B cell (primary cell): ENCODE measurements at regions not wholly inside any gene's neighbourhood (a gene's known extent, or its start where the extent isn't known, plus 50 kb on each side); places are given as distances from the start of the nearest gene placed in this dataset.

Experiments used
- ATAC-seq: fragments of 200-7000 bp; cut with Tn5 transposase; one replicate; pipeline ENCODE4 v1.10.0; 2021; ENCODE audit warnings: low read depth, mild to moderate bottlenecking, moderate number of reproducible peaks, moderate library complexity
- CTCF ChIA-PET: fragments of 350-600 bp; sonication (Branson Sonifier 250); formaldehyde crosslinking; loops from one replicate; lab custom pipeline; 2021; ENCODE audit warnings: antibody characterized with exemption, inconsistent platforms; lab: Charles Lee
- POLR2A ChIA-PET: fragments of 350-600 bp; sonication (Branson Sonifier 250); formaldehyde crosslinking; loops from one replicate; lab custom pipeline; 2021; ENCODE audit warnings: antibody characterized with exemption; lab: Charles Lee
- DNase-seq: peaks from one replicate; pipeline ENCODE4 v3.0.0; 2013
- H2AFZ ChIP-seq: 2 replicates; pipeline ENCODE4 v1.6.1; 2012; ENCODE audit warnings: mild to moderate bottlenecking, low read depth, low read length; ENCODE audit not compliant: insufficient read depth, poor library complexity, severe bottlenecking
- H3K27ac ChIP-seq, 2 donors: 1 replicate in 1 of 2; 2 replicates in 1 of 2; pipeline ENCODE4 v1.5.1; 2012 to 2013; ENCODE audit warnings: low read length in 2 of 2, mild to moderate bottlenecking in 2 of 2, moderate library complexity in 1 of 2
- H3K27me3 ChIP-seq, 4 experiments: fragments of 200-600 bp in 1 of 4; sonication (generic) in 1 of 4; replicated peaks in 1 of 4; 1 replicate in 2 of 4; 2 replicates in 2 of 4; pipeline versions ENCODE4 v1.6.1 to v1.7.0; 2013 to 2016; ENCODE audit warnings: low read length in 3 of 4, mild to moderate bottlenecking in 2 of 4, mixed read lengths in 1 of 4, moderate library complexity in 1 of 4; ENCODE audit not compliant: insufficient read depth in 4 of 4, control insufficient read depth in 3 of 4; ENCODE audit errors: control extremely low read depth in 1 of 4
- H3K36me3 ChIP-seq, 2 experiments: replicated peaks in 1 of 2; 1 replicate in 1 of 2; 2 replicates in 1 of 2; pipeline versions ENCODE4 v1.6.1 to v1.7.1; 2013; ENCODE audit warnings: low read length in 1 of 2; ENCODE audit not compliant: insufficient read depth in 2 of 2, control insufficient read depth in 1 of 2; ENCODE audit errors: control extremely low read depth in 1 of 2, extremely low read depth in 1 of 2
- H3K4me1 ChIP-seq, 2 donors: fragments of 200-600 bp in 1 of 2; sonication (generic) in 1 of 2; 1 replicate in 1 of 2; 2 replicates in 1 of 2; pipeline versions ENCODE4 v1.5.1 to v1.6.1; 2013 to 2017; ENCODE audit warnings: low read length in 2 of 2; ENCODE audit not compliant: control insufficient read depth in 2 of 2, insufficient read depth in 2 of 2
- H3K4me2 ChIP-seq: replicated peaks from 2 replicates; pipeline ENCODE3; 2012; ENCODE audit warnings: mild to moderate bottlenecking, low read depth, low read length; ENCODE audit not compliant: poor library complexity, severe bottlenecking
- H3K4me3 ChIP-seq, 5 experiments: fragments of 200-600 bp in 1 of 5; sonication (generic) in 1 of 5; 1 replicate in 3 of 5; 2 replicates in 2 of 5; pipeline versions ENCODE4 v1.5.1 to v1.7.0; 2011 to 2016; ENCODE audit warnings: low read length in 4 of 5, mild to moderate bottlenecking in 4 of 5, low read depth in 2 of 5, control low read depth in 1 of 5, moderate library complexity in 1 of 5; ENCODE audit not compliant: insufficient read depth in 1 of 5; ENCODE audit errors: control extremely low read depth in 1 of 5, extremely low read depth in 1 of 5
- H3K79me2 ChIP-seq: fragments of 200-600 bp; sonication (generic); one replicate; pipeline ENCODE4 v1.6.0; 2016; ENCODE audit warnings: low read length; ENCODE audit not compliant: control insufficient read depth, insufficient read depth
- H3K9ac ChIP-seq: fragments of 200-600 bp; sonication (generic); 2 replicates; pipeline ENCODE4 v1.6.1; 2017; ENCODE audit warnings: mild to moderate bottlenecking, low read length, moderate library complexity
- H3K9me3 ChIP-seq, 3 donors: one replicate each; pipeline versions ENCODE4 v1.6.1 to v1.7.1; 2013; ENCODE audit warnings: low read length in 2 of 3; ENCODE audit not compliant: control insufficient read depth in 2 of 3, insufficient read depth in 1 of 3; ENCODE audit errors: control extremely low read depth in 1 of 3
- H4K20me1 ChIP-seq: 2 replicates; pipeline ENCODE4 v1.6.0; 2012; ENCODE audit warnings: mild to moderate bottlenecking, low read length; ENCODE audit not compliant: insufficient read depth, control insufficient read depth, poor library complexity, severe bottlenecking
- H3K27ac Mint-ChIP-seq: one replicate; pipeline ENCODE4 v1.8.0; 2021; ENCODE audit warnings: mixed read lengths
- H3K27me3 Mint-ChIP-seq: one replicate; pipeline ENCODE4 v1.8.0; 2021; ENCODE audit warnings: mixed read lengths
- H3K4me1 Mint-ChIP-seq: one replicate; pipeline ENCODE4 v1.8.0; 2021; ENCODE audit warnings: mixed read lengths
- H3K4me3 Mint-ChIP-seq: one replicate; pipeline ENCODE4 v1.8.0; 2021; ENCODE audit warnings: mixed read lengths
- H3K9me3 Mint-ChIP-seq: one replicate; pipeline ENCODE4 v1.8.0; 2022; ENCODE audit warnings: mixed read lengths; ENCODE audit not compliant: insufficient read depth
- EZH2 ChIP-seq: IDR thresholded peaks from 2 replicates; pipeline ENCODE4 v1.6.1; 2012; ENCODE audit warnings: borderline replicate concordance, low read depth, mild to moderate bottlenecking, moderate library complexity, low read length; ENCODE audit not compliant: insufficient read depth, poor library complexity, severe bottlenecking
- WGBS: methylation state at CpG from one replicate; pipeline ENCODE4 v1.1.5; 2013; ENCODE audit warnings: missing lambda C conversion rate; ENCODE audit not compliant: insufficient coverage; 5-methylcytosine and 5-hydroxymethylcytosine counted together
- intact Hi-C: fragments of 100-400 bp; cut with micrococcal nuclease; formaldehyde crosslinking; loops from one replicate; pipeline ENCODE4 v1.10.0; 2022
- TF ChIP-seq, protein P1 (sequence below): fragments of 200-600 bp; IDR thresholded peaks from one replicate; pipeline ENCODE4 v1.8.0; 2022; ENCODE audit warnings: antibody characterized with exemption, mild to moderate bottlenecking

DNA sequence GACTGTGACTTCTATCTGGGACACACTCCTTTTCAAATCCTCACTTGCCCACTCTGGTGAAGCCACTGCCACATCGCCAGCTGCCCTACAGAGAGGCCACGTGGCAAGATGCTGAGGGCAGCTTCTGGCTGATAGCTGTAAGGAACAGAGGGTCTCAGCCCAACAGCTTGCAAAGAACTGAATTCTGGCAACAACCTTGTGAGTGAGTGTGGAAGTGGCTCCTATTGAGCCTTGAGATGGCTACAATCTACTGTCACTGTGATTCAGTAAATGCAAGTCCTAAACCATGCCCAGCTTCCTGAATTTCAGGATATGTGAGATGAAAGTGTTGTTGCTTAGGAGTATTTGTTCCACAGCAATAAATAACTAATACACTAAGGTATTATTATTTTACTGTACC, 314.3 kb upstream of the TMTC4 start:
- no peak overlapping the region for H3K4me3 Mint-ChIP-seq
- peaks cover 3% of the 10 kb centered on the region for H3K27me3 Mint-ChIP-seq
- Histone ChIP-seq H3K36me3 (no peaks in the 10 kb centered on the region), H3K79me2 (no peaks in the 10 kb centered on the region), H3K9ac (no peak overlapping the region), H3K27me3 (no peaks in the 10 kb centered on the region), H3K4me2 (no peak overlapping the region), H3K4me1 (no peaks in the 10 kb centered on the region), H2AFZ (no peak overlapping the region), H3K4me3 (no peak overlapping the region), H4K20me1 (no peaks in the 10 kb centered on the region), H3K9me3 (peaks cover 0 to 7% (median 0%) of the 10 kb centered on the region in 3 donors), H3K27ac (no peak overlapping the region)
- H3K9me3 Mint-ChIP-seq = no peaks in the 10 kb centered on the region
- no peaks in the 10 kb centered on the region for H3K4me1 Mint-ChIP-seq
- no peak for TF ChIP-seq EZH2
- TF ChIP-seq, protein P1, sequence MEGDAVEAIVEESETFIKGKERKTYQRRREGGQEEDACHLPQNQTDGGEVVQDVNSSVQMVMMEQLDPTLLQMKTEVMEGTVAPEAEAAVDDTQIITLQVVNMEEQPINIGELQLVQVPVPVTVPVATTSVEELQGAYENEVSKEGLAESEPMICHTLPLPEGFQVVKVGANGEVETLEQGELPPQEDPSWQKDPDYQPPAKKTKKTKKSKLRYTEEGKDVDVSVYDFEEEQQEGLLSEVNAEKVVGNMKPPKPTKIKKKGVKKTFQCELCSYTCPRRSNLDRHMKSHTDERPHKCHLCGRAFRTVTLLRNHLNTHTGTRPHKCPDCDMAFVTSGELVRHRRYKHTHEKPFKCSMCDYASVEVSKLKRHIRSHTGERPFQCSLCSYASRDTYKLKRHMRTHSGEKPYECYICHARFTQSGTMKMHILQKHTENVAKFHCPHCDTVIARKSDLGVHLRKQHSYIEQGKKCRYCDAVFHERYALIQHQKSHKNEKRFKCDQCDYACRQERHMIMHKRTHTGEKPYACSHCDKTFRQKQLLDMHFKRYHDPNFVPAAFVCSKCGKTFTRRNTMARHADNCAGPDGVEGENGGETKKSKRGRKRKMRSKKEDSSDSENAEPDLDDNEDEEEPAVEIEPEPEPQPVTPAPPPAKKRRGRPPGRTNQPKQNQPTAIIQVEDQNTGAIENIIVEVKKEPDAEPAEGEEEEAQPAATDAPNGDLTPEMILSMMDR = no peak
- POLR2A ChIA-PET = no interaction called here
- WGBS = 97% methylated on average over 2 of the region's 2 CpGs
- no peak for ATAC-seq
- DNase-seq = no peak
- CTCF ChIA-PET = no interaction called here
- H3K27ac Mint-ChIP-seq = no peak overlapping the region
- intact Hi-C loops = no loop called here

DNA sequence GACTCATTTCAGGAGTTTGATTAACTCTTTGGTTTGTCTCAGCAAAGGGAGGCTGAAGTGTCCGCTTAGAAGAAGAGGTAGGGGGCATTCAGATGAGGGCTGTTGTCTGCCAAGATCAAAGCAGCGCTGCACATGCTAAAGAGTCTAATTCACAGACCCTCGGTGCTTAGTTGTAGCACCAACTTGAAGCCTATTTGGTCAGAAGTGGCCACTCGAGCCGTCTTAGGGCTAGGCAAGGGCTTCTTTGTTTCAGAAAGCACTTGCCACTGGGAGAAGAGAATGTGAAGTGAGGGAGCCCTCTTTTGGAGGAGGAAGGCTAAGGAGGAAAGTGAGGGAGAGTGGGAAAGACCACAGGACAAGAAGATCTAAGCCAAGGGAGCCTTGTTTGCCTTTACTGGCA, 313.4 kb upstream of the TMTC4 start:
- H3K27ac Mint-ChIP-seq = no peak overlapping the region
- H3K9me3 Mint-ChIP-seq = no peaks in the 10 kb centered on the region
- Histone ChIP-seq H3K27ac (no peak overlapping the region), H4K20me1 (no peaks in the 10 kb centered on the region), H3K4me3 (no peak overlapping the region), H3K79me2 (no peaks in the 10 kb centered on the region), H3K9me3 (peaks cover 0 to 7% (median 0%) of the 10 kb centered on the region in 3 donors), H2AFZ (no peak overlapping the region), H3K9ac (no peak overlapping the region), H3K36me3 (no peaks in the 10 kb centered on the region), H3K27me3 (no peaks in the 10 kb centered on the region), H3K4me2 (no peak overlapping the region), H3K4me1 (no peaks in the 10 kb centered on the region)
- H3K27me3 Mint-ChIP-seq = peaks cover 3% of the 10 kb centered on the region
- WGBS = 29% methylated on average over 5 of the region's 5 CpGs
- intact Hi-C loops = no loop called here
- CTCF ChIA-PET = no interaction called here
- TF ChIP-seq, protein P1 = no peak
- no peak for TF ChIP-seq EZH2
- no peak for DNase-seq
- no peak for ATAC-seq
- POLR2A ChIA-PET = no interaction called here
- H3K4me3 Mint-ChIP-seq = no peak overlapping the region
- H3K4me1 Mint-ChIP-seq = no peaks in the 10 kb centered on the region
